Mesendoderm (in vitro differentiated cells): ENCODE measurements at regions not wholly inside any gene's neighbourhood (a gene's known extent, or its start where the extent isn't known, plus 50 kb on each side); places are given as distances from the start of the nearest gene placed in this dataset.

ENCODE experiments used
- DNase-seq: peaks from one replicate; pipeline ENCODE4 v3.0.0; 2013
- H2AK5ac ChIP-seq: 2 replicates; pipeline ENCODE4 v1.6.1; 2013; ENCODE audit warnings: low read length, inconsistent platforms
- H2BK120ac ChIP-seq: 2 replicates; pipeline ENCODE4 v1.6.1; 2013; ENCODE audit warnings: low read depth, mild to moderate bottlenecking, low read length, moderate library complexity, mixed read lengths
- H2BK15ac ChIP-seq: replicated peaks from 2 replicates; pipeline ENCODE4 v1.6.1; 2013; ENCODE audit warnings: low read depth, mild to moderate bottlenecking, moderate library complexity
- H2BK5ac ChIP-seq: 2 replicates; pipeline ENCODE4 v1.6.1; 2013; ENCODE audit warnings: low read length, inconsistent platforms
- H3K18ac ChIP-seq: 2 replicates; pipeline ENCODE4 v1.6.1; 2013; ENCODE audit warnings: mild to moderate bottlenecking, low read length, mixed read lengths
- H3K23ac ChIP-seq: one replicate; pipeline ENCODE4 v1.6.1; 2013; ENCODE audit warnings: low read length
- H3K27ac ChIP-seq: 2 replicates; pipeline ENCODE4 v1.5.1; 2013; ENCODE audit warnings: low read depth, mild to moderate bottlenecking, inconsistent platforms, low read length, moderate library complexity
- H3K27me3 ChIP-seq: 2 replicates; pipeline ENCODE4 v1.6.1; 2013; ENCODE audit warnings: low read length, control low read depth, mild to moderate bottlenecking, inconsistent platforms; ENCODE audit not compliant: insufficient read depth, poor library complexity
- H3K36me3 ChIP-seq: 2 replicates; pipeline ENCODE4 v1.6.1; 2013; ENCODE audit warnings: low read length, inconsistent platforms; ENCODE audit not compliant: control insufficient read depth, insufficient read depth
- H3K4ac ChIP-seq: one replicate; pipeline ENCODE4 v1.6.1; 2013; ENCODE audit warnings: low read depth, mild to moderate bottlenecking, low read length, moderate library complexity
- H3K4me1 ChIP-seq: 2 replicates; pipeline ENCODE4 v1.6.1; 2013; ENCODE audit warnings: low read depth, low read length, inconsistent platforms; ENCODE audit not compliant: control insufficient read depth
- H3K4me2 ChIP-seq: 2 replicates; pipeline ENCODE4 v1.6.1; 2013; ENCODE audit warnings: low read length
- H3K4me3 ChIP-seq: 2 replicates; pipeline ENCODE4 v1.5.1; 2013; ENCODE audit warnings: mild to moderate bottlenecking, low read length
- H3K56ac ChIP-seq: one replicate; pipeline ENCODE4 v1.6.1; 2013; ENCODE audit warnings: low read length
- H3K79me1 ChIP-seq: 2 replicates; pipeline ENCODE4 v1.6.1; 2013; ENCODE audit warnings: low read length, inconsistent platforms
- H3K79me2 ChIP-seq: 2 replicates; pipeline ENCODE4 v1.6.1; 2013; ENCODE audit warnings: mild to moderate bottlenecking, low read length; ENCODE audit not compliant: control insufficient read depth, insufficient read depth
- H3K9ac ChIP-seq: 2 replicates; pipeline ENCODE4 v1.6.1; 2013; ENCODE audit warnings: low read length, inconsistent platforms
- H4K5ac ChIP-seq: one replicate; pipeline ENCODE4 v1.6.1; 2013; ENCODE audit warnings: low read length
- H4K8ac ChIP-seq: one replicate; pipeline ENCODE4 v1.6.1; 2013; ENCODE audit warnings: low read depth, mild to moderate bottlenecking, control low read depth, low read length, moderate library complexity
- WGBS: extraction: QIAGEN DNeasy Blood & Tissue Kit; methylation state at CpG from one replicate; pipeline ENCODE4 v1.1.7; 2013; ENCODE audit warnings: low lambda C conversion rate, missing lambda C conversion rate; ENCODE audit not compliant: insufficient coverage; ENCODE audit errors: extremely low coverage; 5-methylcytosine and 5-hydroxymethylcytosine counted together

DNA sequence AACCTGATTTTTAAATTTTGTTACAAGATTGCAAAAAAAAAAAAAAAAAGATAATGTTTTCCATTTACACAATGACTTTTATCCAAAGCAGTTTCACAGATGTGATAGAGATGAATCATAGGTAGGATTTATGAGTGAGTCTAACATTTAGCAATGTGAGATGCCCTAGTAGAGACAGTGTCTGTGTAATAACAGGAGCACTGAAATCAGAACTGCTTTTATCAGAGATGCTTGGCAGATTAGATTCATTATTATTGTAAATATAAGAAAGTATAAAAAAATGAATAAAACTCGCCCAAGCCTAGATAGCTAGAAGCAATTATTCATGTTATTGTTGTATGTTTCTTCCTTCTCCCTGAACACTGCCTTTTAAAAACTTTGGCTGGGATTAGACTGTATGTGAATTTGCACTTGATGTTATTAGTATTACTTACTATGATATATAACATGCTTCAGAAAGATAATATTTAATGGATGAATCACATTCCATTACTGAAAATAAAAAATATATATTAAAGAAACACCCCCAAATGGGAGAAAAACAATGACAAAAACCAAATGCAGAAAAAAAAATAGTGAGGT lies 567.3 kb upstream of the KLF4 start:
- Histone ChIP-seq H3K4me1 (peaks cover 9% of the 10 kb centered on the region), H2AK5ac (no peak overlapping the region), H3K4me3 (no peak overlapping the region), H2BK120ac (no peak overlapping the region), H3K18ac (no peak overlapping the region), H3K79me2 (no peaks in the 10 kb centered on the region), H3K4ac (no peak overlapping the region), H4K5ac (no peak overlapping the region), H3K9ac (no peak overlapping the region), H3K27me3 (no peaks in the 10 kb centered on the region), H3K27ac (no peak overlapping the region), H4K8ac (no peak overlapping the region), H3K56ac (no peak overlapping the region), H2BK15ac (no peak overlapping the region), H3K79me1 (no peaks in the 10 kb centered on the region), H2BK5ac (no peak overlapping the region), H3K4me2 (no peak overlapping the region), H3K23ac (no peak overlapping the region), H3K36me3 (no peaks in the 10 kb centered on the region)
- no CpG with 5 or more reads among the region's 1 CpG for WGBS
- DNase-seq: no peak

DNA sequence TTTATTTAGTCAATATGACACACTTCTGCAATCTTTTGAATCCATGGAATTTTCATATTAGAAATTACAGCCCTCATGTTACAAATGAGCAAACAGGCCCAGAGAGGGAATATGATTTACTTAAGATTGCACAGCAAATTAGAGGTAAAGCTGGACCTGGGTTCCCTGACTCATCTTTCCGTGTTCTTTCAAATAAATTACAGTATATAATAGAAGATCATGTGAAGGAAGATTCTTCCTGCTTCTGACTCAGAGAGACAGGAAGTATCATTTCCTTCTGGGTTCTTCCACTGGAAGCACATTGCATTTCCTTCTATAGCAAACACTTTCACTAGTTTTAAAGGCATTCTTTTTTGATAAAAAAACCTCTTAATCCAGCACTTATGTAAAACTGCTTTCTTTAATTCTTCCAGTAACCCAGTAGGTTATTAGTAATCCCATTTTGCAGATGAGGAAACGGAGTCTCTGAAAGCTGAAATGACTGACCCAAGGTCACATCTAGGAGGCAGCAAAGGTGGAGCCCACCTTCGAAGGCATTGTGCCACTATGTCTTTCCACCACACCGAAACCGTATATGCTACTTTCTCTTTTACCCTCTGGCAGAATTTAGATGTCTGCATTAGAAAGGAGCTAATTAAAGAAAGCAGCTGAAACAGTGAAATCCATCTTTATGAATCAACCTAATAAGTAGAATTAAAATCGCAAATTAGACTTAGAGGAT lies 566.7 kb upstream of the KLF4 start:
- WGBS: no CpG with 5 or more reads among the region's 6 CpGs
- Histone ChIP-seq H3K79me2 (no peaks in the 10 kb centered on the region), H3K4me1 (peaks cover 9% of the 10 kb centered on the region), H2BK5ac (no peak overlapping the region), H3K9ac (no peak overlapping the region), H3K4me3 (no peak overlapping the region), H2AK5ac (no peak overlapping the region), H3K27ac (no peak overlapping the region), H3K56ac (no peak overlapping the region), H2BK120ac (no peak overlapping the region), H2BK15ac (no peak overlapping the region), H4K5ac (no peak overlapping the region), H3K79me1 (no peaks in the 10 kb centered on the region), H3K23ac (no peak overlapping the region), H3K4me2 (no peak overlapping the region), H3K4ac (no peak overlapping the region), H3K18ac (no peak overlapping the region), H3K27me3 (no peaks in the 10 kb centered on the region), H4K8ac (no peak overlapping the region), H3K36me3 (no peaks in the 10 kb centered on the region)
- DNase-seq: no peak

DNA sequence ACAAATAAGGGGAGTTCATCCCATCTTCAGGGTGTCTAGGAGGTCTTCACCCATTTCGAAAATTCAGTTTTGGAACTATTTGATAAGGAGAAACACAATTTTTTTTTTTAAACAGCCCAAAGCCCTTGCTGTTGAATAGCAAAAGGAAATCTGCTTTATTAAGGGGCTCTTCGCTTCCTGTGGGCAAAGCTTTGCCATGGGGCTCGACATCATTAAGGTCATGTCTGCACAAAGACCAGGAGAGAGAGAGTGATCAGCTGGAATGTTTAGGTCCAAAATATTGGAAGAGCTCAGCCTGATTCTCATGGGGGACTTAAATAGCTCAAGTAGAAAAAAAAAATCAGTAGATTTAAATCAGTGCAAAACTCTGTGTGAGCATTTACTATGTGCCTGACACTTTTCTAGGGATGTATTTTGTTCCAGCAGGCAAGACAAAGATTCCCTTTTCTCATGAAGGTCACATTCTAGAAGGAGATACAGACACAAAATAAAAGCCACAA lies 564.6 kb upstream of the KLF4 start:
- Histone ChIP-seq H2AK5ac (no peak overlapping the region), H2BK15ac (no peak overlapping the region), H3K4me1 (peaks cover 9% of the 10 kb centered on the region), H3K4ac (no peak overlapping the region), H3K27me3 (no peaks in the 10 kb centered on the region), H4K8ac (no peak overlapping the region), H2BK5ac (peak overlapping the region; percentile 24), H3K23ac (peak overlapping the region; percentile 19), H3K79me2 (no peaks in the 10 kb centered on the region), H3K4me2 (no peak overlapping the region), H3K36me3 (no peaks in the 10 kb centered on the region), H3K79me1 (no peaks in the 10 kb centered on the region), H4K5ac (no peak overlapping the region), H2BK120ac (no peak overlapping the region), H3K27ac (no peak overlapping the region), H3K4me3 (no peak overlapping the region), H3K56ac (no peak overlapping the region), H3K18ac (no peak overlapping the region), H3K9ac (no peak overlapping the region)
- WGBS: no CpG with 5 or more reads among the region's 3 CpGs
- DNase-seq: no peak

DNA sequence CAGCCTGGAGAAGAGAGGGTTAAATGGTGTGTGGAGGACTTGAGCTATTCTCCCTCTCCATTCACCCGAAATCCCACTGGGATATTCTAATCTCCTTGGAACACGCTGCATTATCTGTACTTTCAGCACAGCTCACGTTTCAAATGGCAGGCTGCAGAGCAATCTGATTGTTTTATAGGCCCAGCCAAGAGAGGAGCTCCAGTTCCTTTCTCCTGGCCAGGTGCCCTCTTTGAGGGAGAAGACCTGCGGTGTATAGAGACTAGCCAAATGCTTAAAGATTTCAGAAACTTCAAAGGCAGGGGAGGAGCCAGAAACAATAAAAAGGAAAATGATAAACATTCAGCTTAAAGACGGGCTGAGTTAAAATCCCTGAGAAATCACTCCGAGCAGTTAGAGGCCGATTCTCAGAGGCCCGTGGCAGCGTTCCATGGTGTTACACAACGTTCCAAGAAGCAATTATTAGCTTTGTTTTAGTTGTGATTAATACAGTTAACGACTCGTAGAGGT lies 564.0 kb upstream of the KLF4 start:
- Histone ChIP-seq H3K9ac (no peak overlapping the region), H3K4me3 (no peak overlapping the region), H3K56ac (no peak overlapping the region), H3K36me3 (no peaks in the 10 kb centered on the region), H3K4me2 (no peak overlapping the region), H3K79me2 (no peaks in the 10 kb centered on the region), H2BK120ac (no peak overlapping the region), H3K23ac (no peak overlapping the region), H3K4me1 (peaks cover 9% of the 10 kb centered on the region), H4K5ac (no peak overlapping the region), H2BK15ac (no peak overlapping the region), H3K27ac (no peak overlapping the region), H2AK5ac (no peak overlapping the region), H3K4ac (no peak overlapping the region), H2BK5ac (peak overlapping the region; percentile 24), H4K8ac (no peak overlapping the region), H3K79me1 (no peaks in the 10 kb centered on the region), H3K18ac (no peak overlapping the region), H3K27me3 (no peaks in the 10 kb centered on the region)
- WGBS: no CpG with 5 or more reads among the region's 12 CpGs
- DNase-seq: peak; percentile 45

DNA sequence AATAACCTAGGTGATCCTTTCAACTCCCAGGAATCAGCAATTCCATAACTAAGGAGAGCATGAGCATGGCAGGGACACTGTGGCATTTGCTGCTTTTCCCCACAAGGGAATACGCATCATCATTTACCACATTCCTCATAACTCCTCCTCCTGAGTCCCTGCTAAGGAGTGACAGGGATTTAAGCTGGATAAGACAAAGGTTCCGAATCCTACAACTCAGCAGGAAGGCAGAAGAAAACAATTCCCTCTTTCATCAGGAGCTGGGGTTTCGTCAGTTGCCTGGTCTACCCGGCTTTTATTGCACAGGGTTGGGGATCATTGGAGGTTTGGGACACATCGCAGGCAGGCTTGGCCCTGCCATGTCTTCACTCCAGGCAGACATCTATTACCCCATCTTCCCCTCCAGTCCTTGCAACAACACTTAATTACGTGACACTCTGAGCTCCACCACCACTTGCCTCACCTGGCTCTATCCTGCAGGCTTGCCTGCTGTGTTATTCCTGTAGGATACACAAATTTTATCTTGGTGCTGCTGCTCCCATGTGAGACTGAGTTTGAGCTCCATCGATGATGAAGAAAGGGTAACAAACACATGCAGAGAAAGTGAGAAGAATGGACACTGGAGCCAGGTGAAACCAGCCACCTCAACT lies 563.0 kb upstream of the KLF4 start:
- H3K27ac ChIP-seq: no peak overlapping the region
- H2BK5ac ChIP-seq: no peak overlapping the region
- no peak overlapping the region for H2BK120ac ChIP-seq
- no peak overlapping the region for H4K5ac ChIP-seq
- DNase-seq: peak; percentile 91
- H3K36me3 ChIP-seq: no peaks in the 10 kb centered on the region
- H4K8ac ChIP-seq: no peak overlapping the region
- no peak overlapping the region for H3K18ac ChIP-seq
- no peak overlapping the region for H3K23ac ChIP-seq
- no peak overlapping the region for H3K56ac ChIP-seq
- no peak overlapping the region for H3K4me3 ChIP-seq
- H3K27me3 ChIP-seq: no peaks in the 10 kb centered on the region
- H3K4me1 ChIP-seq: peaks cover 9% of the 10 kb centered on the region
- no peak overlapping the region for H3K9ac ChIP-seq
- H3K4ac ChIP-seq: no peak overlapping the region
- H3K79me1 ChIP-seq: no peaks in the 10 kb centered on the region
- H3K79me2 ChIP-seq: no peaks in the 10 kb centered on the region
- H2AK5ac ChIP-seq: no peak overlapping the region
- no peak overlapping the region for H2BK15ac ChIP-seq
- no CpG with 5 or more reads among the region's 7 CpGs for WGBS
- no peak overlapping the region for H3K4me2 ChIP-seq
